Mucosa of rectum (tissue), 2 donors: ENCODE measurements at regions not wholly inside any gene's neighbourhood (a gene's known extent, or its start where the extent isn't known, plus 50 kb on each side); places are given as distances from the start of the nearest gene placed in this dataset.

Source experiments
- H3K27ac ChIP-seq, 2 donors: one replicate each; pipeline ENCODE4 v1.7.0; 2013; ENCODE audit warnings: inconsistent platforms in 2 of 2, low read depth in 2 of 2, low read length in 2 of 2
- H3K27me3 ChIP-seq, 2 donors: one replicate each; pipeline ENCODE4 v1.7.0; 2013; ENCODE audit warnings: low read length in 2 of 2; ENCODE audit not compliant: control insufficient read depth in 2 of 2, insufficient read depth in 2 of 2
- H3K36me3 ChIP-seq, 2 donors: one replicate each; pipeline ENCODE4 v1.7.0; 2013; ENCODE audit warnings: low read length in 2 of 2; ENCODE audit not compliant: control insufficient read depth in 2 of 2, insufficient read depth in 2 of 2
- H3K4me1 ChIP-seq, 2 donors: one replicate each; pipeline ENCODE4 v1.7.0; 2013; ENCODE audit warnings: low read length in 2 of 2, mild to moderate bottlenecking in 1 of 2; ENCODE audit not compliant: control insufficient read depth in 2 of 2, insufficient read depth in 2 of 2
- H3K4me3 ChIP-seq, 2 donors: one replicate each; pipeline ENCODE4 v1.7.0; 2013; ENCODE audit warnings: low read length in 2 of 2
- H3K9ac ChIP-seq, 2 donors: one replicate each; pipeline ENCODE4 v1.7.0; 2013; ENCODE audit warnings: low read length in 2 of 2, low read depth in 1 of 2, mild to moderate bottlenecking in 1 of 2
- H3K9me3 ChIP-seq, 2 donors: one replicate each; pipeline ENCODE4 v1.7.0; 2013; ENCODE audit warnings: low read length in 2 of 2; ENCODE audit not compliant: control insufficient read depth in 2 of 2
- donor health status: healthy.
- donor health status: Normal muscosa, but diverticular disease.

DNA sequence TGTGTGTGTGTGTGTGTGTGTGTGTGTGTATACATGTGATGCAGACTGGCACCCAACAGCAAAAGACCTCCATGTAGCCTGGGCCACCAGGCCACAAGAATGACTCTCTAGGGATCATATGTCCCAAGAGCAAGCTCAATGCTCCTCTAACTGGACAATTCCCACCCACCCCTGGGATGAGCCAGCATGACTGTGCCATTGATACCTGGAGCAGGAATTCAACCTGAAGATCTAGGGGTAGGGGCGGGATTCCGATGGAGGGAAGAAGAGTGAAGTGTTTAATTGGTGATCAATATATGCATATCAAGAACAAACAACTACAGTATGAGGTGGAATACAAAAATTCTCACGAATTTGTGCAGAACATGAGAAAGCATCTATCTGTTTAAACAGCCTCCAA, 136.2 kb downstream of the PSMG1 start:
- Histone ChIP-seq H3K4me1 (peaks cover 0 to 4% of the 10 kb centered on the region in 2 donors), H3K36me3 (no peaks in the 10 kb centered on the region), H3K9me3 (no peaks in the 10 kb centered on the region), H3K4me3 (no peak overlapping the region), H3K27ac (no peak overlapping the region), H3K9ac (no peak overlapping the region), H3K27me3 (no peaks in the 10 kb centered on the region)

DNA sequence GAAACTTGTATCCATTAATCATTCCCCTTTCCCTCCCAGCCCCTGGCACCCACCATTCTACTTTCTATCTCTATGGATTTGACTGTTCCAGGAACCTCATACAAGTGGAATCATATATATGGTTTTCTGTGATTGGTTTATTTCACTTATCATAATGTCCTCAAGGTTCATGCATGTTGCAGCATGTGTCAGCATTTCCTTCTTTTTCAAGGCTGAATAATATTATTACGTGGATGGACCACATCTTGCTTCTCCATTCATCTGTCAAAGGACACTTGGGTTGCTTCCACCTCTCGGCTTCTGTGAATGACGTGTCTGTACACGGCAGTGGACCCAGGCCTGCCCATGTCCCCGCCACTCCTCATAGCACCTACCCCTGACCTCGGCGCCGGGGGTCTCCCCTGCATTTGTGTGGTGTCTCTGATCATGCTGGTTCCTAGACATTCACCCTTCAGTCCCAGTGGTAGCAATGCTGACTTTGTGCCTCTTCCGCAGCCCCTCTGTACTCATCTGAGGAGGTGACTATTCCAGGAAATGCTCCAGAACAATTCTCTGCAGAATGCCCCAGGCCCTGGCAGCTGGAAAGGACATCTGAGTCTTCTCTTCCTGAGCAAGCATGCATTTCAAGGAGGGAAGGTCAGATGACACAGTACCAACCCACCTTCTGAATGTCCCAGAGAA, 136.9 kb downstream of the PSMG1 start:
- H3K27ac ChIP-seq: no peak overlapping the region
- H3K4me1 ChIP-seq: peaks cover 0 to 4% of the 10 kb centered on the region in 2 donors
- H3K36me3 ChIP-seq: no peaks in the 10 kb centered on the region

DNA sequence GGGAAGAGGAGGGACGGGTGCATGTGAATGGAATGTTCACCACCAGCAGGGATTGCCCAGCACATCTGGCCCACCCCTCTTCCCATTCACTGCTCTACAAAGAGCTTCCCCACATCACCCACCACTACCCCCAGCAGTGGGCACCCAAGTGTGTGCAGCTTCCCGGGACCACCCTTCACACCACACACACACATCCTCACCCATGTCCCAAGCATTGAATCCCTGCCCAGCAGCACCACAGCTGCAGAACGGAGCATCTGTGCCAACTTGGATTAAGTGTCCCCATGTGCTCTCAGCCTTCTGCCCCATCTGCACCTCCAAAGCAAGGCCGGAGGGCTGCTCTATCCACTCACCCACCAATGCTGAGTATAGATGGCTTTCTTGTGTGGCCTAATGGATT, 141.4 kb downstream of the PSMG1 start:
- H3K27ac ChIP-seq: no peak overlapping the region
- no peaks in the 10 kb centered on the region for H3K9me3 ChIP-seq
- H3K4me3 ChIP-seq: no peak overlapping the region
- H3K36me3 ChIP-seq: no peaks in the 10 kb centered on the region
- H3K4me1 ChIP-seq: no peaks in the 10 kb centered on the region
- no peak overlapping the region for H3K9ac ChIP-seq
- no peaks in the 10 kb centered on the region for H3K27me3 ChIP-seq

More for the DNA sequence above, 136.9 kb downstream of the PSMG1 start:
- no peaks in the 10 kb centered on the region for H3K27me3 ChIP-seq
- H3K9me3 ChIP-seq: no peaks in the 10 kb centered on the region
- H3K9ac ChIP-seq: no peak overlapping the region
- H3K4me3 ChIP-seq: no peak overlapping the region

GRCh38 chr21:39040494-39041110, 142.6 kb downstream of the PSMG1 start:
- Histone ChIP-seq H3K27ac (no peak overlapping the region), H3K9ac (no peak overlapping the region), H3K4me1 (no peaks in the 10 kb centered on the region), H3K4me3 (no peak overlapping the region), H3K27me3 (no peaks in the 10 kb centered on the region), H3K36me3 (no peaks in the 10 kb centered on the region), H3K9me3 (no peaks in the 10 kb centered on the region)

- Histone ChIP-seq H3K4me1 (peaks cover 3 to 11% of the 10 kb centered on the region in 2 donors), H3K4me3 (no peak overlapping the region), H3K36me3 (no peaks in the 10 kb centered on the region), H3K27ac (no peak overlapping the region), H3K27me3 (no peaks in the 10 kb centered on the region), H3K9ac (no peak overlapping the region), H3K9me3 (no peaks in the 10 kb centered on the region)
These were observed 145.3 kb downstream of the PSMG1 start for GRCh38 chr21:39037807-39038405.

DNA sequence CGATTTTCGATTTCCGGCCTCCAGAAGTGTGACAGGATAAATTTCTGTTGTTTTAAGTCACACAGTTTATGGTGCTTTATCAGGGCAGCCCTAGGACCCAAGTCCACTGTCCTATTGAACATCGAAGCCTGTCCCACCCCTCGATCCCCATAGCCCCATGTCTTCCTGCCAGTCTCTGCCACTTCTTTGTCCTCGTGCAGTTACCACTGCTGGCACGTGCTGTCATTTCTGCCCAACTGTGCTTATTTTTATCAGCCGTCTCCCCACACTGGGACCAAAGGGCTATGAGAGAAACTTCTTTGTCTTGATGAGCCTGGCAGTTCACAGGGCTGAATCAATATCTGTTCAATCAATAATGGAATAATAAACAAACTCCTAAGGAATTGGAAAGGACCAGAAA, 146.7 kb downstream of the PSMG1 start:
- no peak overlapping the region for H3K9ac ChIP-seq
- H3K27ac ChIP-seq: no peak overlapping the region
- peaks cover 3 to 11% of the 10 kb centered on the region in 2 donors for H3K4me1 ChIP-seq

GRCh38 chr21:39034590-39035536, 148.4 kb downstream of the PSMG1 start:
- Histone ChIP-seq H3K9ac (peak overlapping the region in 1 of 2 donors; percentile 74), H3K36me3 (no peaks in the 10 kb centered on the region), H3K4me1 (peaks cover 3 to 11% of the 10 kb centered on the region in 2 donors), H3K27me3 (no peaks in the 10 kb centered on the region), H3K4me3 (no peak overlapping the region), H3K9me3 (no peaks in the 10 kb centered on the region), H3K27ac (peak overlapping the region; percentile 85)

More for the DNA sequence above, 146.7 kb downstream of the PSMG1 start:
- no peak overlapping the region for H3K4me3 ChIP-seq
- no peaks in the 10 kb centered on the region for H3K36me3 ChIP-seq
- no peaks in the 10 kb centered on the region for H3K9me3 ChIP-seq
- no peaks in the 10 kb centered on the region for H3K27me3 ChIP-seq

DNA sequence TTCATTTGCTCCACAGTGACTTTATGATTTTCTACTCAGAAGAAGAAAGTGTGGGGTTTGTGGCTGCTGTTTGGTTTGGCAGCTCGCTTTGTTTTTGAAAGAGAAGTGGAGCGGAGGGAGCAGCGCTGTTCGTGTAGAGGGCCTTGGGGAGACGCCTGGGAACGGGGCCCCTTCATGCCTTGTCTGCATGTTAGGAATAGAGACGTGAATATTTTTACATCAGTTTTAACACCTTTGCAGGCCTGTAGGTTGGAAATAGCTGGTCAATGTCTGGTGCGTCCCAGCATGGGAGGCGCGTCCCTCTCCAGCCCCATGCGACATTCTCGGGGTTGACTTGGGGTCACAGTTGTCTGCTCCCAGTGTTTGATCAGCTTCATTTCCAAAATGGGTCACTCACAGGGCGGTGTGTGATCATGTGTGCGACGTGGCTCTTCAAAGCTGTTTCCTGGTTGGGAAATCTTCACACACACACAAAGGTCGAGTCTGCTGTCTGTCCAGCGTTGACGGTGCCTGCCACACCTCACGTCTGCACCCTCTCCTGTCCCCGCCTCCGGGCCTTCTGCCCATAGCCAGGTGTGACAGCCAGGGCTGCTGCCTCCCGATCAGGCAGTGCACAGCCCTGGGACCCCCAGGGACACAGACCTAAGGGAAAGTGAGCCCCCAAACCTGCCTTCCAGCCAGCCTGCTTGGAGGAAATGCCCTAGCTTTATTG, 149.2 kb downstream of the PSMG1 start:
- H3K36me3 ChIP-seq: no peaks in the 10 kb centered on the region
- peak overlapping the region; percentile 85 for H3K27ac ChIP-seq
- H3K27me3 ChIP-seq: no peaks in the 10 kb centered on the region
- peak overlapping the region; percentile 8 to 45 for H3K4me3 ChIP-seq
- H3K4me1 ChIP-seq: peaks cover 3 to 11% of the 10 kb centered on the region in 2 donors
- H3K9me3 ChIP-seq: no peaks in the 10 kb centered on the region
- H3K9ac ChIP-seq: peak overlapping the region; percentile 57 to 74
